MM.1S (cell line): ENCODE measurements at regions not wholly inside any gene's neighbourhood (a gene's known extent, or its start where the extent isn't known, plus 50 kb on each side); places are given as distances from the start of the nearest gene placed in this dataset.

Experiments
- DNase-seq: peaks from one replicate; pipeline ENCODE4 v3.0.0-alpha.2; 2015
- H2AFZ ChIP-seq: fragments of 300-600 bp; sonication (generic); 2 replicates; pipeline ENCODE4 v1.6.0; 2016; ENCODE audit warnings: antibody characterized with exemption, low read length
- H3F3A ChIP-seq: fragments of 300-600 bp; sonication (generic); 2 replicates; pipeline ENCODE4 v1.6.1; 2016; ENCODE audit warnings: mild to moderate bottlenecking, antibody characterized with exemption, low read length, moderate library complexity, mixed read lengths; ENCODE audit not compliant: insufficient read depth
- H3K27ac ChIP-seq: fragments of 300-600 bp; sonication (generic); 2 replicates; pipeline ENCODE4 v1.5.1; 2016; ENCODE audit warnings: mild to moderate bottlenecking, low read length
- H3K27me3 ChIP-seq: fragments of 300-600 bp; sonication (generic); replicated peaks from 2 replicates; pipeline ENCODE4 v1.6.0; 2016; ENCODE audit warnings: low read length; ENCODE audit not compliant: insufficient read depth
- H3K36me3 ChIP-seq: fragments of 300-600 bp; sonication (generic); replicated peaks from 2 replicates; pipeline ENCODE4 v1.6.1; 2016; ENCODE audit warnings: mild to moderate bottlenecking, low read length, mixed read lengths; ENCODE audit not compliant: insufficient read depth
- H3K4me1 ChIP-seq: fragments of 300-600 bp; sonication (generic); 2 replicates; pipeline ENCODE4 v1.6.1; 2016; ENCODE audit warnings: low read length, mixed read lengths
- H3K4me2 ChIP-seq: fragments of 300-600 bp; sonication (generic); 2 replicates; pipeline ENCODE4 v1.6.0; 2016; ENCODE audit warnings: low read depth, low read length
- H3K4me3 ChIP-seq: fragments of 300-600 bp; sonication (generic); 2 replicates; pipeline ENCODE4 v1.5.1; 2016; ENCODE audit warnings: low read length, mixed read lengths
- H3K79me2 ChIP-seq: fragments of 300-600 bp; sonication (generic); 2 replicates; pipeline ENCODE4 v1.6.1; 2016; ENCODE audit warnings: mixed run types, low read length, mixed read lengths
- H3K9ac ChIP-seq: fragments of 300-600 bp; sonication (generic); 2 replicates; pipeline ENCODE4 v1.6.1; 2016; ENCODE audit warnings: low read length, mixed read lengths
- H3K9me2 ChIP-seq: fragments of 300-600 bp; sonication (generic); replicated peaks from 2 replicates; pipeline ENCODE4 v1.6.1; 2016; ENCODE audit warnings: mild to moderate bottlenecking, low read length, mixed read lengths; ENCODE audit not compliant: insufficient read depth
- H3K9me3 ChIP-seq: fragments of 300-600 bp; sonication (generic); replicated peaks from 2 replicates; pipeline ENCODE4 v1.6.1; 2016; ENCODE audit warnings: mild to moderate bottlenecking, low read length, mixed read lengths; ENCODE audit not compliant: insufficient read depth
- H4K20me1 ChIP-seq: fragments of 300-600 bp; sonication (generic); 2 replicates; pipeline ENCODE4 v1.6.1; 2016; ENCODE audit warnings: mild to moderate bottlenecking, low read length, moderate library complexity, mixed read lengths; ENCODE audit not compliant: insufficient read depth
- EZH2 ChIP-seq: fragments of 300-600 bp; sonication (generic); optimal IDR thresholded peaks from 2 replicates; pipeline ENCODE3; 2017; ENCODE audit warnings: low read depth, mild to moderate bottlenecking, antibody characterized with exemption, low read length, mixed read lengths
- EZH2phosphoT487 ChIP-seq: fragments of 300-600 bp; sonication (generic); IDR thresholded peaks from 2 replicates; pipeline ENCODE4 v1.6.1; 2018; ENCODE audit warnings: antibody characterized with exemption, low read length
- TF ChIP-seq, protein P1 (sequence below): fragments of 300-600 bp; sonication (generic); IDR thresholded peaks from 2 replicates; pipeline ENCODE4 v1.5.1; 2016; ENCODE audit warnings: antibody characterized with exemption, low read length, mixed read lengths

DNA sequence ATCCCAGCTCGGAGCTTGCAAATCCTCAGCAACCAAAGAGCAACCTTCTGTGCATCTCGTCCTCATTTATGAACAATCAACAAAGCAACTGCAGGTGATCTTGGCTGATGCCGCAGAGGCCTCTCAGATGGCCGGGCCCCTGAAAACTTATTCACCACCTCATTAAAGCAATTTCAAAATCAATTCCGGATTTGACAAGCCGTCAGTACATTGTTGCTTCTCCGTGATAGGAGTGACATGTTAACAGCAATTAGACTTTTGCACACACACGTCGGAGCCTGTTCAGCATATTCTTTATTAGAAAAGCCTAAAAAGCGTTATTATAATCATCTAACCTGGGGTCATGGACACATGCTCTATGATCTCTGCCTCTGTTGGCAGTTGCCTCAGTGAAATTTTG is 183.1 kb upstream of the CXCR4 start:
- DNase-seq, result no peak
- no peak overlapping the region for H3K27ac ChIP-seq
- H3K4me3 ChIP-seq, result no peak overlapping the region
- H2AFZ ChIP-seq, result no peak overlapping the region
- no peaks in the 10 kb centered on the region for H3K36me3 ChIP-seq
- no peaks in the 10 kb centered on the region for H3K4me1 ChIP-seq
- no peak overlapping the region for H3K4me2 ChIP-seq
- no peaks in the 10 kb centered on the region for H3K9me2 ChIP-seq
- no peak for TF ChIP-seq EZH2phosphoT487
- TF ChIP-seq, protein P1, sequence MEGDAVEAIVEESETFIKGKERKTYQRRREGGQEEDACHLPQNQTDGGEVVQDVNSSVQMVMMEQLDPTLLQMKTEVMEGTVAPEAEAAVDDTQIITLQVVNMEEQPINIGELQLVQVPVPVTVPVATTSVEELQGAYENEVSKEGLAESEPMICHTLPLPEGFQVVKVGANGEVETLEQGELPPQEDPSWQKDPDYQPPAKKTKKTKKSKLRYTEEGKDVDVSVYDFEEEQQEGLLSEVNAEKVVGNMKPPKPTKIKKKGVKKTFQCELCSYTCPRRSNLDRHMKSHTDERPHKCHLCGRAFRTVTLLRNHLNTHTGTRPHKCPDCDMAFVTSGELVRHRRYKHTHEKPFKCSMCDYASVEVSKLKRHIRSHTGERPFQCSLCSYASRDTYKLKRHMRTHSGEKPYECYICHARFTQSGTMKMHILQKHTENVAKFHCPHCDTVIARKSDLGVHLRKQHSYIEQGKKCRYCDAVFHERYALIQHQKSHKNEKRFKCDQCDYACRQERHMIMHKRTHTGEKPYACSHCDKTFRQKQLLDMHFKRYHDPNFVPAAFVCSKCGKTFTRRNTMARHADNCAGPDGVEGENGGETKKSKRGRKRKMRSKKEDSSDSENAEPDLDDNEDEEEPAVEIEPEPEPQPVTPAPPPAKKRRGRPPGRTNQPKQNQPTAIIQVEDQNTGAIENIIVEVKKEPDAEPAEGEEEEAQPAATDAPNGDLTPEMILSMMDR, result no peak
- no peak for TF ChIP-seq EZH2
- no peaks in the 10 kb centered on the region for H3K27me3 ChIP-seq
- no peak overlapping the region for H3K9ac ChIP-seq
- H3K9me3 ChIP-seq, result no peaks in the 10 kb centered on the region
- no peaks in the 10 kb centered on the region for H3K79me2 ChIP-seq
- H3F3A ChIP-seq, result no peaks in the 10 kb centered on the region
- no peaks in the 10 kb centered on the region for H4K20me1 ChIP-seq

DNA sequence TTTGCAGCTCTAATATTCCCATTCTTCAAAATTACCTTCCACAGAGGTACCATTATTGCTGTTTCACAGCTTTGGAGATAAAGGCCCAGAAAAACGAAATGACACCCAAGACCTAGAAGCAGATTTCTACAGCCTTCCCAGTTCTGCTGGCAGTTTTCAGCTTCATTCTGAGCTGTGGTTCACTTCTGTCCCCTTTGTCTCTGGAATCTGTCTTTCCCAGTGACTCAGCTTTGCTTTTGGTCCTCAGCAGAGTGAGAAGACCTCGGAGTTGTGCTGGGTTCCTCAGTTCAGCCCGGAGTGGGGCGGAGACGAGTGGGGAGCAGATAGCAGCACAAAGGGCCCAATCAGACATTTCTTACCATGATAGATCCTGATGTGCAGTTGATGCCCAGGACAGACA is 180.7 kb upstream of the CXCR4 start:
- Histone ChIP-seq H3K9me2 (no peaks in the 10 kb centered on the region), H3K9ac (no peak overlapping the region), H3K4me1 (no peaks in the 10 kb centered on the region), H3K27ac (no peak overlapping the region), H3F3A (no peaks in the 10 kb centered on the region), H3K79me2 (no peaks in the 10 kb centered on the region), H3K4me2 (no peak overlapping the region), H4K20me1 (no peaks in the 10 kb centered on the region), H3K36me3 (no peaks in the 10 kb centered on the region), H3K9me3 (no peaks in the 10 kb centered on the region), H3K27me3 (no peaks in the 10 kb centered on the region), H3K4me3 (no peak overlapping the region), H2AFZ (no peak overlapping the region)
- TF ChIP-seq EZH2phosphoT487 (no peak), EZH2 (no peak)
- TF ChIP-seq, protein P1, result no peak
- DNase-seq, result no peak

DNA sequence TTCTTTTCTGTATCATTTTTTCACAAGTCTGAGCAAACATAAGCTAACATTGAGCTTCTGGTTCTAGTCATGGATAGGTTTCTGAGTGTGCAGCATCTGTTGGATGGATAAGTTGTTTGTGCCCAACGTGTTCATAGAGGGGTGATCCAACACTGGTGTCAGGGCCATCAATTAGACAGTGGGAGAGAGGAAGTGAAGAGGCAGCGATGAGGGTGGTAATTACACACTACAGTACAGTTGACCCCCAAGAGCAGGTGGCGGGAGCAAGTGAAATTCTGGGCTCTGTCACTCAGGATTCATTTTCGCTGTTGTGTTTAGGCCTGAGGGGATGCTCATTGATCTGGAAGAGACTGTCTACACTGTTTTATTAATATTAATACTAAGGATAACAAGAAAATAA is 180.0 kb upstream of the CXCR4 start:
- H3K4me3 ChIP-seq, result no peak overlapping the region

More for the DNA sequence above, 180.0 kb upstream of the CXCR4 start:
- no peaks in the 10 kb centered on the region for H3K36me3 ChIP-seq
- TF ChIP-seq, protein P1, result no peak
- TF ChIP-seq EZH2phosphoT487 (no peak), EZH2 (no peak)
- no peak for DNase-seq
- no peak overlapping the region for H3K27ac ChIP-seq
- no peak overlapping the region for H3K9ac ChIP-seq
- H3K9me2 ChIP-seq, result no peaks in the 10 kb centered on the region
- no peak overlapping the region for H3K4me2 ChIP-seq
- no peaks in the 10 kb centered on the region for H3K4me1 ChIP-seq
- H3K27me3 ChIP-seq, result no peaks in the 10 kb centered on the region
- no peak overlapping the region for H2AFZ ChIP-seq
- no peaks in the 10 kb centered on the region for H3K79me2 ChIP-seq
- H3F3A ChIP-seq, result no peaks in the 10 kb centered on the region
- H4K20me1 ChIP-seq, result no peaks in the 10 kb centered on the region
- H3K9me3 ChIP-seq, result no peaks in the 10 kb centered on the region
